ENCODE measurements at regions not wholly inside any gene's neighbourhood (a gene's known extent, or its start where the extent isn't known, plus 50 kb on each side); places are given as distances from the start of the nearest gene placed in this dataset.

- H3K36me3 ChIP-seq: no peaks in the 10 kb centered on the region
- TF ChIP-seq POLR2AphosphoS5 (IDR thresholded peaks at IDR 0.05) (no peak), EP300 (IDR thresholded peaks at IDR 0.05) (no peak), POLR2A (IDR thresholded peaks at IDR 0.05) (no peak), CTCF (IDR thresholded peaks at IDR 0.05) (no peak)
- H3K27me3 ChIP-seq: no peaks in the 10 kb centered on the region
- no peak overlapping the region for H3K27ac ChIP-seq
- H3K9me3 ChIP-seq: no peaks in the 10 kb centered on the region
- peaks cover 3% of the 10 kb centered on the region for H3K4me1 ChIP-seq
- no peak overlapping the region for H3K4me3 ChIP-seq
- WGBS: 97% methylated on average over 2 of the region's 2 CpGs
- DNase-seq (ENCODE audit: low spot score in 2 of 2): no peak
Observed at GRCh38 chr7:12907774-12908173, 220.3 kb downstream of the ARL4A start.

DNA sequence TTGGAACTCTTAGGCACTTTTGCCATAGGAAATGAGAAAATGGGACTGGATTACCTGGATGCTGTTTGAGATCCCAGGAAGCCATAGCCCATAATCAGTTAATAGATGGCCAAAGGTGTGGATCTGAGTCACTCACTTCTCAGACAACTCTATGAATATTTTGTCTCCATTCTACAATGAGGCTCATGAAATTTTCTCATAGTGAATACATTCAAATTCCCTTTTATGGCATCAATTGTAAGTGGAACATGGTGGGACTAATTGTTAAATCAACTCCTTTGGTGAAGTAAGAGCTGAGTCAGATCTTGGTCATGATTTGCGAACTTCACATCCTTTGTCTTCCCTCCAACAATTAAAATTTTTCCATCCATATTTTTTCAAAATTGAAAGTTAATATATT is 222.1 kb downstream of the ARL4A start:
- 95% methylated on average over 1 of the region's 1 CpG for WGBS
- no peak overlapping the region for H3K27ac ChIP-seq
- no peak for DNase-seq (ENCODE audit: low spot score in 2 of 2)
- no peaks in the 10 kb centered on the region for H3K9me3 ChIP-seq
- H3K36me3 ChIP-seq: no peaks in the 10 kb centered on the region
- no peak overlapping the region for H3K4me3 ChIP-seq
- H3K27me3 ChIP-seq: no peaks in the 10 kb centered on the region
- H3K4me1 ChIP-seq: peaks cover 3% of the 10 kb centered on the region
- TF ChIP-seq POLR2A (IDR thresholded peaks at IDR 0.05): no peak
- TF ChIP-seq EP300 (IDR thresholded peaks at IDR 0.05): no peak
- no peak for TF ChIP-seq CTCF (IDR thresholded peaks at IDR 0.05)
- TF ChIP-seq POLR2AphosphoS5 (IDR thresholded peaks at IDR 0.05): no peak

DNA sequence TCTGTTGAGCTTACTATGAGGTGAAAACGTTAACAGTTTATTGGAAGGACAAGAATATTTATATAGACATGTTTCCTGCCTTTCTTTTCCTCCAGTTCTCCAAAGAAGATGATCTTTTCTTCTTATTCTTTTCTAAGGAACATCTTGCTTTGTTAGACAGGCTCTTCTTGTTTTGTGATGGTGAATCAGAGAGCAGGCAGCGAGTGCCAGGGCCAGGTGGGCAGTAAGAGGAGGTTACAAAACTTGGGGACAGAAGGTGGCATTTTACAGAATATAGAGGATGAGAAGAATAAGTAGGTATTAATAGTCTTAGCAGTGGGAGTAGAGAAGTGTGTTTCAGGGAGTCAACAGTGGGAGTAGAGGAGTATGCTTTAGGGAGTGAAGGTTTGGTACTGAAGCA is 223.6 kb downstream of the ARL4A start:
- Histone ChIP-seq H3K4me3 (no peak overlapping the region), H3K4me1 (peaks cover 3% of the 10 kb centered on the region), H3K27me3 (no peaks in the 10 kb centered on the region), H3K36me3 (no peaks in the 10 kb centered on the region), H3K9me3 (no peaks in the 10 kb centered on the region), H3K27ac (no peak overlapping the region)
- TF ChIP-seq POLR2A (IDR thresholded peaks at IDR 0.05) (no peak), EP300 (IDR thresholded peaks at IDR 0.05) (no peak), POLR2AphosphoS5 (IDR thresholded peaks at IDR 0.05) (no peak)
- no peak for DNase-seq (ENCODE audit: low spot score in 2 of 2)
- WGBS: 65% methylated on average over 2 of the region's 2 CpGs

DNA sequence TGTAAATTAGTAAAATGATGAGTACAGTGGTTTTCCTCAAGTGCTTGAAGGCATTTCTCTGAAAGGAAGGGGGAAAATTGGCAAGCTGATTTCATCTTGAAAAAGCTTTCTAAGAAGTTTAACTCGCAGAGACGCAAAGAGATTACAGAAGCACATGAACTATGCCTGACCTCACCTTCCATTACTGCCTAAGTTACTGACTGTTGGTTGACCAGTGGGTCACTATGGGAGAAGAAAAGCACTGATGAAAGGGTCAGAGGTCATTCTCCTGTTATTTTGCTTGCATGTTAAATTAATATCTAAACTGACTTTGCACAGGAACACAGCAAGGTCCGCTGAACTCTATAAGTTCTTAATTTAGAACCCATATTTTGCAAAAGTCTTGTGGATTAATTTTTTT is 225.6 kb downstream of the ARL4A start:
- H3K27ac ChIP-seq: no peak overlapping the region
- H3K9me3 ChIP-seq: no peaks in the 10 kb centered on the region
- TF ChIP-seq CTCF (IDR thresholded peaks at IDR 0.05) (no peak), POLR2A (IDR thresholded peaks at IDR 0.05) (no peak), POLR2AphosphoS5 (IDR thresholded peaks at IDR 0.05) (no peak), EP300 (IDR thresholded peaks at IDR 0.05) (no peak)
- H3K4me1 ChIP-seq: peaks cover 3% of the 10 kb centered on the region
- DNase-seq (ENCODE audit: low spot score in 2 of 2): no peak
- no peaks in the 10 kb centered on the region for H3K27me3 ChIP-seq
- no peaks in the 10 kb centered on the region for H3K36me3 ChIP-seq
- WGBS: 38% methylated on average over 3 of the region's 3 CpGs
- H3K4me3 ChIP-seq: no peak overlapping the region

DNA sequence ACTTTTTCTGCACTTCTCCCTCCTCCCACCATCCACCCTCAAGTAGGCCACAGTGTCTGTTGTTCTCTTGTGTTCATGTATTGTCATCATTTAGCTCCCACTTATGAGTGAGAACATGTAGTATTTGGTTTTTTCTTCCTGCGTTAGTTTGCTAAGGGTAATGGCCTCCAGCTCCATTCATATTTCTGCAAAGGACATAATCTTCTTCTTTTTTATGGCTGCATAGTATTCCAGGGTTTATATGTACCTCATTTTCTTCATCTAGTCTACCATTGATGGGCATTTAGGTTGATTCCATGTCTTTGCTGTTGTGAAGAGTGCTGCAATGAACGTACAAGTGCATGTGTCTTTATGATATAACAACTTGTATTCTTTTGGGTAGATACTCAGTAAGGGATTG is 230.4 kb downstream of the ARL4A start:
- 98% methylated on average over 2 of the region's 2 CpGs for WGBS
- H3K27ac ChIP-seq: no peak overlapping the region
- no peak for DNase-seq (ENCODE audit: low spot score in 2 of 2)
- H3K4me1 ChIP-seq: no peaks in the 10 kb centered on the region
- H3K9me3 ChIP-seq: no peaks in the 10 kb centered on the region
- no peaks in the 10 kb centered on the region for H3K27me3 ChIP-seq
- no peaks in the 10 kb centered on the region for H3K36me3 ChIP-seq
- no peak overlapping the region for H3K4me3 ChIP-seq
- TF ChIP-seq EP300 (IDR thresholded peaks at IDR 0.05) (no peak), CTCF (IDR thresholded peaks at IDR 0.05) (no peak), POLR2A (IDR thresholded peaks at IDR 0.05) (no peak), POLR2AphosphoS5 (IDR thresholded peaks at IDR 0.05) (no peak)

DNA sequence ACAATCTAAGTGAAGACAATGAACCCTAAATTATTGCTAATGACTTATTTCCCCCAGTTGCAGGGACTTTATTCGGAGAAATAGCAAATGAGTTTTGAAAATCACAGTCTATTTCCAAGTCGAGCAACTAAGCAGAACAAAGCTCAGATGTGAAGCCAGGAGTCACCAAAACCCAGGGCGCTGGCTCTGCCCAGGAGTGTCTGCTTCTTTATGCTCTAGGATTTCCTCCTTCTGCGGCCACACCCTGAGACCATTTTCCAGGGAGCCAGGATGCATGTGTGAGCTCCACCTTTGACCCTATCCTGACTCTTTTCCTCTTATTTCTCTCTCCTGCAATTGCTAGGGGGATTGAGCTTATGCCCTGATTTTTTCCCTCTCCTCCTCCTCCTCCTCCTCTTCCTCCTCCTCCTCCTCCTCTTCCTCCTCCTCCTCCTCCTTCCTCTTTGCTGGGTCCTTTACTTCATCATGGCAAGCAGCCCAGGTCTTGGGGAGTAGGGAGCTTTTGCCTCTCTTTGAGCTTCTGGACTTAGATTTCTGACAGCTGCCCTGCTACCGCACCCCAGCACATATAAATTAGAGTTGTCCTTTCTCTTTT is 234.4 kb downstream of the ARL4A start:
- Histone ChIP-seq H3K4me1 (peaks cover 9% of the 10 kb centered on the region), H3K27me3 (no peaks in the 10 kb centered on the region), H3K36me3 (no peaks in the 10 kb centered on the region), H3K4me3 (no peak overlapping the region), H3K27ac (no peak overlapping the region), H3K9me3 (no peaks in the 10 kb centered on the region)
- WGBS: 50% methylated on average over 5 of the region's 5 CpGs
- DNase-seq (ENCODE audit: low spot score in 2 of 2): no peak
- TF ChIP-seq EP300 (IDR thresholded peaks at IDR 0.05) (no peak), POLR2AphosphoS5 (IDR thresholded peaks at IDR 0.05) (no peak), CTCF (IDR thresholded peaks at IDR 0.05) (no peak), POLR2A (IDR thresholded peaks at IDR 0.05) (no peak)

All from suprapubic skin (tissue), 4 donors.